ENCODE measurements at regions not wholly inside any gene's neighbourhood (a gene's known extent, or its start where the extent isn't known, plus 50 kb on each side); places are given as distances from the start of the nearest gene placed in this dataset.

DNA sequence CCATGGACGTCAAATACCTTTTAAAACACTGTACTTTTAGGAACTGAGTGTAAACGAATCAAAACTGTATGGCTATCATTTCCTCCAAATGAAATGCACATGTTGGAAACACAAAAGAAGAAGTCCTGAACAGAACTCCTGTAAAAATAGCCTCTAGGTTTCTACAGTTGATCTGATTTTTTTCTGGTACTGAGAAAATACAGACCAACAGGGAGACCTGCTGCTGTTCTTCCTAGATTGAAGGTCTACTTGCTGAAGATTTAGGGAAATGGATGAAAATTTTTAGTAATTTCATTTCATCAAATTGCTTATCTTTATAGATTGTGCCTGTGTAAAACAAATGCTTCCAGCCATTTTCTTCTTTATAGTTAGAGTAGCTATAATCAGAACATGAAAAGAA lies 520.4 kb downstream of the SLITRK6 start:
- TF ChIP-seq, protein P1, sequence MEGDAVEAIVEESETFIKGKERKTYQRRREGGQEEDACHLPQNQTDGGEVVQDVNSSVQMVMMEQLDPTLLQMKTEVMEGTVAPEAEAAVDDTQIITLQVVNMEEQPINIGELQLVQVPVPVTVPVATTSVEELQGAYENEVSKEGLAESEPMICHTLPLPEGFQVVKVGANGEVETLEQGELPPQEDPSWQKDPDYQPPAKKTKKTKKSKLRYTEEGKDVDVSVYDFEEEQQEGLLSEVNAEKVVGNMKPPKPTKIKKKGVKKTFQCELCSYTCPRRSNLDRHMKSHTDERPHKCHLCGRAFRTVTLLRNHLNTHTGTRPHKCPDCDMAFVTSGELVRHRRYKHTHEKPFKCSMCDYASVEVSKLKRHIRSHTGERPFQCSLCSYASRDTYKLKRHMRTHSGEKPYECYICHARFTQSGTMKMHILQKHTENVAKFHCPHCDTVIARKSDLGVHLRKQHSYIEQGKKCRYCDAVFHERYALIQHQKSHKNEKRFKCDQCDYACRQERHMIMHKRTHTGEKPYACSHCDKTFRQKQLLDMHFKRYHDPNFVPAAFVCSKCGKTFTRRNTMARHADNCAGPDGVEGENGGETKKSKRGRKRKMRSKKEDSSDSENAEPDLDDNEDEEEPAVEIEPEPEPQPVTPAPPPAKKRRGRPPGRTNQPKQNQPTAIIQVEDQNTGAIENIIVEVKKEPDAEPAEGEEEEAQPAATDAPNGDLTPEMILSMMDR (IDR thresholded peaks at IDR 0.05; ENCODE audit: low read depth, low read length): no peak
- no peaks in the 10 kb centered on the region for H3K9me3 ChIP-seq
- no peaks in the 10 kb centered on the region for H3K27me3 ChIP-seq
- H3K36me3 ChIP-seq: no peaks in the 10 kb centered on the region
- DNase-seq: no peak
- no peaks in the 10 kb centered on the region; the same call in 1 of the 2 replicates for H3K4me1 ChIP-seq
- H3K4me3 ChIP-seq (ENCODE audit: low read depth, low read length): no peak overlapping the region

DNA sequence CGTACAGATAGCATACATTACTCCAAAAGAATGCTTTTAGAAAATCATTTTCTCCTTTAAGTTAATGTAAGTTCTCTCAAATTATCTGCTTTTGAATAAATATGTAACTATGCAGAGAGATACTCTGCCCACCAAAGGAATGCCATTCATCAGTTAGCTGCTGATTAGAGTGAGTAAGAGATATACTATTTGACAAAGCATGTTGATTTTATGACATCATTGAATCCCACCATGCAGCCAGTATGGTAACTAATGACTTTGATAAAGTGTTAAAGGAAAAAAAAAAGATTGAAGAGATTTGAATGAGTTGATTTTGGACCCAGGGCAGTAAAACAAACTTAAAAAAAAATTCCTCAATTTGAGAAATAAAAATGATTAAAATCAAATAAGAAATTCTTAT lies 521.5 kb downstream of the SLITRK6 start:
- TF ChIP-seq, protein P1 (IDR thresholded peaks at IDR 0.05; ENCODE audit: low read depth, low read length): no peak
- Histone ChIP-seq H3K9me3 (no peaks in the 10 kb centered on the region), H3K4me3 (ENCODE audit: low read depth, low read length) (no peak overlapping the region), H3K4me1 (no peaks in the 10 kb centered on the region; the same call in 1 of the 2 replicates), H3K36me3 (no peaks in the 10 kb centered on the region), H3K27me3 (no peaks in the 10 kb centered on the region)
- DNase-seq: no peak

GRCh38 chr13:85266771-85267170 lies 532.4 kb downstream of the SLITRK6 start:
- Histone ChIP-seq H3K4me1 (peaks cover 18% of the 10 kb centered on the region), H3K27me3 (no peaks in the 10 kb centered on the region), H3K9me3 (no peaks in the 10 kb centered on the region; the same call in 1 of the 2 replicates), H3K36me3 (no peaks in the 10 kb centered on the region; the same call in 1 of the 2 replicates), H3K4me3 (ENCODE audit: low read depth, low read length) (no peak overlapping the region)
- TF ChIP-seq, protein P1 (IDR thresholded peaks at IDR 0.05; ENCODE audit: low read depth, low read length): no peak
- no peak for DNase-seq

GRCh38 chr13:85266331-85266730 lies 532.9 kb downstream of the SLITRK6 start:
- H3K27me3 ChIP-seq: no peaks in the 10 kb centered on the region
- TF ChIP-seq, protein P1 (IDR thresholded peaks at IDR 0.05; ENCODE audit: low read depth, low read length): no peak
- no peaks in the 10 kb centered on the region; the same call in 1 of the 2 replicates for H3K9me3 ChIP-seq
- peak; percentile 55 for DNase-seq
- no peak overlapping the region for H3K4me3 ChIP-seq (ENCODE audit: low read depth, low read length)
- no peaks in the 10 kb centered on the region; the same call in 1 of the 2 replicates for H3K36me3 ChIP-seq
- H3K4me1 ChIP-seq: peaks cover 18% of the 10 kb centered on the region

GRCh38 chr13:85265296-85265695 lies 533.9 kb downstream of the SLITRK6 start:
- Histone ChIP-seq H3K36me3 (no peaks in the 10 kb centered on the region; the same call in 1 of the 2 replicates), H3K4me1 (peaks cover 18% of the 10 kb centered on the region), H3K27me3 (no peaks in the 10 kb centered on the region), H3K4me3 (ENCODE audit: low read depth, low read length) (no peak overlapping the region), H3K9me3 (no peaks in the 10 kb centered on the region; the same call in 1 of the 2 replicates)
- TF ChIP-seq, protein P1 (IDR thresholded peaks at IDR 0.05; ENCODE audit: low read depth, low read length): no peak
- no peak for DNase-seq

DNA sequence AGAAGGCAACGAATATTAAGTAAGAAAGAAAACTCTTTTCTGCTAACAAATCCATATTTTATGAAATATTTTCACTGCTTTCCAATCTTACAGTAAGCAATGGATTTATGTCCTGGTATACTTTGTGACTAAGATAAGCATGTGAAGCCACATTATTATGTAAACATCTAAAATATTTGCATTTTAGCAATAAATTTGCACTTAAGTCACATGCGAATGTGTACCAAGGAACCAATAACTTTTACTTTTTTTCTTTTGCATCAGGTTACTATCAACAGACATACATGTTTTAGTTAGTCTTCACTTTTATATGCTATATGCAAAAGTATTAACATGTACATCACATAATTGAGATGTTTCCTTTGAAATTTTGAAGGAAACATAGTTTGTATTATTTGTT lies 536.7 kb downstream of the SLITRK6 start:
- Histone ChIP-seq H3K9me3 (no peaks in the 10 kb centered on the region; the same call in 1 of the 2 replicates), H3K4me1 (peaks cover 18% of the 10 kb centered on the region), H3K27me3 (no peaks in the 10 kb centered on the region), H3K4me3 (ENCODE audit: low read depth, low read length) (no peak overlapping the region), H3K36me3 (no peaks in the 10 kb centered on the region; the same call in 1 of the 2 replicates)
- TF ChIP-seq, protein P1 (IDR thresholded peaks at IDR 0.05; ENCODE audit: low read depth, low read length): no peak
- no peak for DNase-seq

Measured in BE2C (cell line).